ENCODE measurements at regions not wholly inside any gene's neighbourhood (a gene's known extent, or its start where the extent isn't known, plus 50 kb on each side); places are given as distances from the start of the nearest gene placed in this dataset.

DNA sequence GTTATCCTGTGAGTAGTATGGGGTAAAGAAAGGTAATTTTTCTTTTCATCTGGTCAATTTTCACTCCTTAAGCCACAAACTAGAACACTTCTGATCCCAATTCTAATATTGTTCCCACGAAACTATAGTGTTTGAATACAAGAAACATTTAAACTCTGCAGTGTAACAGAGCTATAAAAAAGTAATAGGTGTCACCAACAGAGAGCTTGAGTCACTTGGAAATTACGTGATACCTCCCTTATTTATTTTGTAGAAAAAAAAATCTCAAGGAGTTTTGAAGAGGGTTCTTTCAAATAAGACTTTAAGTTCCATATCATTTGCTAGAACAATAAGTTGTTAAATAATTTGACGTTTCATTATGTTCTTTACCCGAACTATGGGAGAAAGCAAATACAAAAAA is 959.4 kb downstream of the JRKL start:
- TF ChIP-seq, protein P1, sequence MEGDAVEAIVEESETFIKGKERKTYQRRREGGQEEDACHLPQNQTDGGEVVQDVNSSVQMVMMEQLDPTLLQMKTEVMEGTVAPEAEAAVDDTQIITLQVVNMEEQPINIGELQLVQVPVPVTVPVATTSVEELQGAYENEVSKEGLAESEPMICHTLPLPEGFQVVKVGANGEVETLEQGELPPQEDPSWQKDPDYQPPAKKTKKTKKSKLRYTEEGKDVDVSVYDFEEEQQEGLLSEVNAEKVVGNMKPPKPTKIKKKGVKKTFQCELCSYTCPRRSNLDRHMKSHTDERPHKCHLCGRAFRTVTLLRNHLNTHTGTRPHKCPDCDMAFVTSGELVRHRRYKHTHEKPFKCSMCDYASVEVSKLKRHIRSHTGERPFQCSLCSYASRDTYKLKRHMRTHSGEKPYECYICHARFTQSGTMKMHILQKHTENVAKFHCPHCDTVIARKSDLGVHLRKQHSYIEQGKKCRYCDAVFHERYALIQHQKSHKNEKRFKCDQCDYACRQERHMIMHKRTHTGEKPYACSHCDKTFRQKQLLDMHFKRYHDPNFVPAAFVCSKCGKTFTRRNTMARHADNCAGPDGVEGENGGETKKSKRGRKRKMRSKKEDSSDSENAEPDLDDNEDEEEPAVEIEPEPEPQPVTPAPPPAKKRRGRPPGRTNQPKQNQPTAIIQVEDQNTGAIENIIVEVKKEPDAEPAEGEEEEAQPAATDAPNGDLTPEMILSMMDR (IDR thresholded peaks at IDR 0.05; ENCODE audit: insufficient read depth, low read length): no peak
- no peak overlapping the region for H3K4me3 ChIP-seq (ENCODE audit: low read depth, low read length)
- no peak for DNase-seq (ENCODE audit: low read depth)

DNA sequence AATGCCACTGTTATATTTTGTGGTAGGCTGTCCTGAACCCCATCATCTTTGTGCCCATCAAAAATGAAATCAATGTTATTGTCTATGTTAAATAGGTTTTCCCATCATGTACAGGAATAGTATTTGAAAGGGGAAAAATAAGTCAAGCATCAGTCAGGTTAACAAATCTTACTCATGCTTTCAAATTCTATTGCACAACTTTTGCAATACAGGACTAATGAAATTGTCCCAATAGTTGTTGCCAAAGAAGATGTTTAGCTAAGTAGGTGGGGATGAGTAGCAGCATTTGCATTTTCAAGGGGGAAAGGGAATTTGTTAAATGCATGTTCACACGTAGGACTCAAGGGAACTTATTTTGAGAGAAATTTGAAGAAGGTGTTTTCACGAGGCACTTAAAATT is 962.1 kb downstream of the JRKL start:
- TF ChIP-seq, protein P1 (IDR thresholded peaks at IDR 0.05; ENCODE audit: insufficient read depth, low read length): no peak
- DNase-seq (ENCODE audit: low read depth): no peak
- no peak overlapping the region for H3K4me3 ChIP-seq (ENCODE audit: low read depth, low read length)

DNA sequence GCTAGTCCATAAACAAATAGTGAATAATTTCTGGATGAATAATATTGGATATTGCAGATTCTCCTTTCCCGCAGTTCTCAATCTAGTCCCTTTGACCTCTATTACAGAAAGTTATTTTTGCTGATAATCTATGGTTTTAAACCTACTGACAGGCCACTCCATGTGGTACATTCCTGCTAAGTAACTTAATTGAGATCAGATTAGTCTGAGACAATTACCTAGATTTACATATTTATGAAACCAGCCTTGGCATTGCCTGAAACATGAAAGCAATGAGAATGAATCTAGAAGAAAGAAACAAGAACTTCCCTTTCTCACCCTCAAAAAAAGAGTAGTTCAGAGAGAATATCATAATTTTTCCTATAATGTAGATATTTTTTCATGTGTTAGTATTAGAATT is 964.2 kb downstream of the JRKL start:
- H3K4me3 ChIP-seq (ENCODE audit: low read depth, low read length): no peak overlapping the region
- no peak for DNase-seq (ENCODE audit: low read depth)
- TF ChIP-seq, protein P1 (IDR thresholded peaks at IDR 0.05; ENCODE audit: insufficient read depth, low read length): no peak

DNA sequence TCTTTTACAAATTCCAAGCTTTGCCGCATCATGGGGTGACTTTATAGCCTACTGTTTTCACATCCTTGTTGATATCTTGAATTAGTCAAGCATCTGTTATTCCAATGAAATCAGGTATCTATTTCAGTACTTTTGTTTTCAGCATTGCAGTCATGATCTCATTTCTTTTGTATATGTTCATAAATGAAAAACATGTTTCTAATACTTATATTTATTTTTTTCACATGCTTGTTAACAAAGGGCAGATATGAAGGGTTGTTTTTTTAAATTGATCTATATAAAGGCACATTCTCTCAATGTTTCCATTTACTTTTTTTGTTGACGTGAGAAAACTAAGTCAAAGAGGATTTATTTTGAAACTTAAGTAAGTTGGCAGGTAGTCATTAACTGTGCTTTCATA is 964.8 kb downstream of the JRKL start:
- no peak for DNase-seq (ENCODE audit: low read depth)
- TF ChIP-seq, protein P1 (IDR thresholded peaks at IDR 0.05; ENCODE audit: insufficient read depth, low read length): no peak
- no peak overlapping the region for H3K4me3 ChIP-seq (ENCODE audit: low read depth, low read length)

DNA sequence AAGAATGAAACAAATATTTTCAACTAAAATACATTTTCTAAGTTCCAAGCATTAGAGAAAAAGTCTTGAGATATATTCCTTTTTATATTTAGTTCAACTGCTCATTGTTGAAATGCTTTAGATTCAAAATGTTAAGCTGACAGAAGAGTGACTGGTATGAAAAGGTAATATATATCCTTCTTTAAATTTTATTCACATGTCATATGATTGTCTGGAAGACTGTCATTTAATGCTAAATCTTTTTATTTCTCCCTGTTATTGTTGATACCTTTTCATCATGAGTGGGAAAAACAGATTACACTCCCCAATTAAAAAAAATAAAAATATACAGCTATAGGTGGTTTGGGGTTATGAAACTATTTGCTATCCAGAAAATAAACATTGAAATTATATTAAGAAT is 965.4 kb downstream of the JRKL start:
- DNase-seq (ENCODE audit: low read depth): no peak
- no peak overlapping the region for H3K4me3 ChIP-seq (ENCODE audit: low read depth, low read length)
- TF ChIP-seq, protein P1 (IDR thresholded peaks at IDR 0.05; ENCODE audit: insufficient read depth, low read length): no peak

DNA sequence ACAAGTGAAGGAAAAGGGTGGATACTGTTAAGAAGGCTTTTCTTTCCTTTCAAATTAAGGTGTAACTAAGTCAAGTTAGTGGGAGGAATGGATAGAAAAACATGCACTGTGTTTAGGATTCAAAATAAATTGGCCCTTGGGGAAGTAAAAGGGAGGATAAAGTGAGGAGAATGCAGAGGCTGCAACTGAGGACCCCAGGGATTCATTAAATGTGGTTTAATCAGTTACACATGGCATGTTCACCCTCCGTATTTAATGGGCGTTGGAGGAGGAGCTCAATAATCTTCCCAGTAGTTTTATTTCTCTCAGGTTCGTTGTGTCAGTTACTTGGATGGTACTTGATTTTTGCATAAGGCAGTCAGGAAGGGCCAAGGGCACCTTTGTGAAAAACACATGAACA is 966.3 kb downstream of the JRKL start:
- TF ChIP-seq, protein P1 (IDR thresholded peaks at IDR 0.05; ENCODE audit: insufficient read depth, low read length): no peak
- no peak overlapping the region for H3K4me3 ChIP-seq (ENCODE audit: low read depth, low read length)
- DNase-seq (ENCODE audit: low read depth): no peak

DNA sequence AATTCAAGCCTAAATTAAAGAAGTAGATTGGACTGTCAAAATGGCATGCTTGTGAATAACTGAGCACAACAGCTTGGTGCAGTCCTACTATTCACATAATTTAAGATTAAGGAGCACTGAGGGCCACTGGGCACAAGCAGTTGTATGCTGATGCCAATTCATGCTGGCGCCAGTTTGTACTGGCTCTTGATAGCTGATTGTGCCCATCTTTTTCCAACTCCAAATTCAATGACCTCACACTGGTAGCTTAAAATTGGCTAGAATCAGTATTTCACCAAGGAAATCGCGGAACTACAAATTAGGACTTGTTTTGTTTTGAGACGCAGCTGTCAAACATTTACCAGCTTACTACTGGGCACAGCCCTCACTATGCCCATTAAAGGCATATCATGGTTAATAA is 969.2 kb downstream of the JRKL start:
- TF ChIP-seq, protein P1 (IDR thresholded peaks at IDR 0.05; ENCODE audit: insufficient read depth, low read length): no peak
- DNase-seq (ENCODE audit: low read depth): no peak
- no peak overlapping the region for H3K4me3 ChIP-seq (ENCODE audit: low read depth, low read length)

Data from fibroblast of the aortic adventitia (primary cell).